Endothelial cell of umbilical vein (primary cell): ENCODE measurements at regions not wholly inside any gene's neighbourhood (a gene's known extent, or its start where the extent isn't known, plus 50 kb on each side); places are given as distances from the start of the nearest gene placed in this dataset.

ENCODE experiments used
- CTCF ChIP-seq, 2 donors: IDR thresholded peaks; 1 replicate in 1 of 2; 2 replicates in 1 of 2; pipeline ENCODE4 v1.5.1; 2011; ENCODE audit warnings: low read length in 2 of 2, mild to moderate bottlenecking in 2 of 2, moderate library complexity in 2 of 2, control low read depth in 1 of 2, inconsistent platforms in 1 of 2, low read depth in 1 of 2; ENCODE audit not compliant: insufficient read depth in 1 of 2; ENCODE audit errors: extremely low read depth in 1 of 2
- EZH2 ChIP-seq: IDR thresholded peaks from 2 replicates; pipeline ENCODE4 v1.6.1; 2012; ENCODE audit warnings: borderline replicate concordance, low read depth, mild to moderate bottlenecking, moderate library complexity, low read length, inconsistent platforms; ENCODE audit not compliant: severe bottlenecking
- GATA2 ChIP-seq: IDR thresholded peaks from 2 replicates; pipeline ENCODE4 v1.7.0; 2011; ENCODE audit warnings: low read depth, mild to moderate bottlenecking, moderate library complexity, mixed read lengths, low read length; ENCODE audit not compliant: insufficient read length, insufficient read depth
- MYC ChIP-seq: IDR thresholded peaks from one replicate; pipeline ENCODE4 v1.6.1; 2011; ENCODE audit warnings: mild to moderate bottlenecking, low read depth, low read length
- POLR2A ChIP-seq: IDR thresholded peaks from 2 replicates; pipeline ENCODE4 v1.6.1; 2012; ENCODE audit warnings: low read depth, mild to moderate bottlenecking, control low read depth, low read length
- POLR2AphosphoS5 ChIP-seq: IDR thresholded peaks from 2 replicates; pipeline ENCODE4 v1.6.1; 2012; ENCODE audit warnings: low read depth, mild to moderate bottlenecking, control low read depth, low read length, moderate library complexity; ENCODE audit not compliant: insufficient read depth
- TF ChIP-seq, protein P1 (sequence below): IDR thresholded peaks from 2 replicates; pipeline ENCODE4 v1.6.1; 2011; ENCODE audit not compliant: insufficient read depth, insufficient read length

DNA sequence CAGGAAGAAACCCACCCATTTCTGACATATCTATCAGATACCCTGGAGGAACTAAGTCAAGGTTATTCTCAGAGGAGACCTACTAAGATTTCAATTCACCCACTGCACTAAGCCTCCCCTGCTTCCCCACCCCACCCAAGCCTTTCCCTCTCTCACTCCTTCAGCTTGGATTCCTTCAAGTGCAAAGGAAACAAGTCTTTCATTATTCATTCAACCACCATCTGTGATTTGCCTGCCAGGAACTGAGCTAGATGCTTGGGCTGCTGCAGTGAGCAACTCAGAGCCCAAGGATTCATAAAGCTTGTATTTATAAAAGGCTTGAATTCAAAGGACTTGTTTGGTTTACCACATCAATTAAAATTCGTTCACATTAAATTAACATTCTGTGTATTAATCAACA is 161.3 kb downstream of the GXYLT1 start:
- TF ChIP-seq POLR2A (no peak), CTCF (IDR thresholded peaks at IDR 0.05; ENCODE audit: extremely low read depth in 1 of 2, insufficient read depth in 1 of 2, low read depth in 1 of 2, low read length in 2 of 2) (no peak), POLR2AphosphoS5 (no peak), GATA2 (no peak), MYC (no peak), EZH2 (no peak)
- TF ChIP-seq, protein P1, sequence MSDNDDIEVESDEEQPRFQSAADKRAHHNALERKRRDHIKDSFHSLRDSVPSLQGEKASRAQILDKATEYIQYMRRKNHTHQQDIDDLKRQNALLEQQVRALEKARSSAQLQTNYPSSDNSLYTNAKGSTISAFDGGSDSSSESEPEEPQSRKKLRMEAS, result no peak
